ENCODE measurements at regions not wholly inside any gene's neighbourhood (a gene's known extent, or its start where the extent isn't known, plus 50 kb on each side); places are given as distances from the start of the nearest gene placed in this dataset.
"Not testable (repeated sequence)": the region's sequence is repeated elsewhere in the genome, so short reads cannot be mapped to it uniquely, and the experiment has no call there.

DNA sequence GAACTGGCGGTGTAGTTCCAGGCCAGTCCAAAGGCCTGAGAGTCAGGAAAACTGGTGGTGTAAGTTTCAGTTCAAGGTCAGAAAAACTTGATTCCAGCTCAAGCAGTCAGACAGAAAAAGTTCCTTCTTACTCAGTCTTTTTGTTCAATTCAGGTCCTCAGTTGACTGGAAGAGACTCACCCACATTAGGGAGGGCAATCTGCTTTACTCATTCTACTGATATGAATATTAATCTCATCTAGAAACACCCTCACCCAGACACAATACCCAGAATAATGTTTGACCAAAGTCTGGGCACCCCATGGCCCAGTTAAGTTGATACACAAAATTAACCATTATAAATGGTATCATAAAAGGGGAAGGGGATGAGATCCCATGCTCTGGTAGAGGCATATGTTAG lies 50.1 kb upstream of the LTA4H start:
- no peak for DNase-seq

DNA sequence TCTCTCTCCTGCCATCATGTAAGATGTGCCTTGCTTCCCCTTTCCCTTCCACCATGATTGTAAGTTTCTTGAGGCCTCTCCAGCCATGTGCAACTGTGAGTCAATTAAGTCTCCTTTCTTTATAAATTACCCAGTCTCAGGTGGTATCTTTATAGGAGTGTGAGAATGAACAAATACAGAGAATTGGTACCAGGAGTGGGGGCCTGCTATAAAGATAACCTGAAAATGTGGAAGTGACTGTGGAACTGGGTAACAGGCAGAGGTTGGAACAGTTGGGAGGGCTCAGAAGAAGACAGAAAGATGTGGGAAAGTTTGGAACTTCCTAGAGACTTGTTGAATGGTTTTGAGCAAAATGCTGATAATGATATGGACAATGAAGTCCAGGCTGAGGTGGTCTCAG lies 50.8 kb upstream of the LTA4H start:
- not testable (repeated sequence) for DNase-seq

- no peak for DNase-seq
Observed at GRCh38 chr12:96091833-96092232, 56.4 kb upstream of the LTA4H start.

- DNase-seq = no peak
Observed at GRCh38 chr12:96093543-96094196, 58.3 kb upstream of the LTA4H start.

- DNase-seq = peak; percentile 68
Observed at GRCh38 chr12:96094201-96094600, 58.8 kb upstream of the LTA4H start.

DNA sequence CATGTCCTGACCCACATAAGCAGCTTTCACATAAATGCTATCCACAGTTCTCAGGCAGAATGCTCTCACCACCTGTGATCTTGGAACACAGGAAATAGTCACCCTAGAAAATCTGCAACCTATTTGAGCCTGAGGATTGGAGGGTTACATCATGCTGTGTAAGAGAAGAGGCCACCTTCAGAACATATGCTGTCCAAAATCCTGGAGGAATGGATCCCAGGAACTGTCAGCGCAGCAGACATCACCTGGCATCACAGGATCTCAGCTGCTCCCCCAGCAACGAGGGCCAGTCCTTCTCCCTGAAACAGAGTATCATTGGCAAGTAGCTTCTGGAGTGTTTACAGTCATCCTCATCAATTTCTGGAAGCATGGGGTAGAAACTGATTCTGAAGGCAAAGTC lies 63.2 kb upstream of the LTA4H start:
- DNase-seq = no peak

DNA sequence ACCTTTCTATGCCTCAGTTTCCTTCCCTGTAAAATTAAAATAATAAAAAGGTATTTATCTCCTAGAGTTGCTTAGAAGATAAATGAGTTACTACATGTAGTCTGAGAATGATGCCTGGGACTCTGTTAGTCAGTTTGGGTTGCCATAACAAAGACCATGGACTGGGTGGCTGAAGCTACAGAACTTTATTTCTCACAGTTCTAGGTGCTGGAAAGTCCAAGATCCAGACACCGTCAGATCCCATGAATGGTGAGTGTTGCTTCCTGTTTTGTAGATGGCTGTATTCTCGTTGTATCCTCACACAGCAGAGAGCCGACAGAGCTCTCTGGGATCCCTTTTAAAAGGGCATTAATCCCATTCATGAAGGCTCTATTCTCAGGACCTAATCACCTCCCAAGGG lies 64.0 kb upstream of the LTA4H start:
- no peak for DNase-seq

DNA sequence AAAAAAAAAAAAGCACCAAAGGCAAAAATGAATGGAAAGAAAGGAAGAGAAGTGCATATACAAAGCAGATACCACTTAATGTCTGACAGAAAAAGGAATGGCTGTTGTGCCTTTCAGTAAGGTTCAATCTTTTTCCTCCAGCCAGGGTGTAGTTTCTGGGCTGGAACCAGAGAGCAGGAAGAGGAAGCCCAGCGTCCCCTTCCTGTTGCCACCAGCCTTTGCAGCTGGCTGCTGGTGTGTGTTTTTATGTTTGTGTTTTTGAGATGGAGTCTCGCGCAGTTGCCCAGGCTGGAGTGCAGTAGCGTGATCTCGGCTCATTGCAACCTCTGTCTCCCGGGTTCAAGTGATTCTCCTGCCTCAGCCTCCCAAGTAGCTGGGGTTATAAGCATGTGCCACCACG lies 64.6 kb upstream of the LTA4H start:
- DNase-seq = no peak

DNA sequence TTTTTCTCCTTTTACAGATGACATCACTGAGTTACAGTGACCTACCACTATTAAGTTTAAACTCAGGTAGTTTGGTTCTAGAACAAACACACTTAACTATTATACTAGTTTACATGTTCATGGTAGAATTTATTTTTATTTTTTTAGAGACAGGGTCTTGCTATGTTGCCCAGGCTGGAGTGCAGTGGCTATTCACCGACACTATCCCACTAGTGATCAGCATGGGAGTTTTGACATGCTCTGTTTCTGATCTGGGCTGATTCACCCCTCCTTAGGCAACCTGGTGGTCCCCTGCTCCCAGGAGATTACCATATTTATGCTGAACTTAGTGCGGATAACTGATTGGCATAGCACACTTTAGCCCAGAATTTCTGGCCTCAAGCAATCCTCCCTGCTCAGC lies 66.4 kb upstream of the LTA4H start:
- no peak for DNase-seq

DNA sequence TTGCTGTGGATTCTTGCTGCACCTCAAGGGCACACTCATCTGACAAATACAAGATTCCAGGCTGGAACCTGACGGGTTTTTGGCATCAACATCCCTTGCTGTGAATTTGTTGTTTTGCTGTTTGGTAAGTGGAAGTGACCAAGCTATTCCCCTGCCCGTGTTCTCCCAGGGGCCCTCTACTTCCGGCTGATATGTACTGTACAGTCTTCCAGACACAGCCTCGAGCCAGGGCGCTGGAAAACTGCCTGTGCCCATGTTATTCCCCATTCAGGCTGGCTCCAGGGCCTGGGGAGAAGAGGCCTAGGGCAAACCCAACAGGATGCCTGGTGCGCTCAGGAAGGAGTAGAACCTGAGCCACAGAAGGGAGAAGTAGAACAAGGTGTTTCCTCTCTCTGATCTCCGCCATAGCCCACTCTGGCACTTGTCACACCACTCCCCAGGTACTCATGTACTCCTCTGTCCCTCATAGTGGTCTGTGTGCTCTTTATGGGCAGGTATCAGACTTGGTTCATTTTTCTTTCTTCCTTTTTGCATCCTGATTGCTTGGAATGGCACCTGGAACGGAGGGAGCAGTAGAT lies 67.8 kb upstream of the LTA4H start:
- DNase-seq = no peak

DNA sequence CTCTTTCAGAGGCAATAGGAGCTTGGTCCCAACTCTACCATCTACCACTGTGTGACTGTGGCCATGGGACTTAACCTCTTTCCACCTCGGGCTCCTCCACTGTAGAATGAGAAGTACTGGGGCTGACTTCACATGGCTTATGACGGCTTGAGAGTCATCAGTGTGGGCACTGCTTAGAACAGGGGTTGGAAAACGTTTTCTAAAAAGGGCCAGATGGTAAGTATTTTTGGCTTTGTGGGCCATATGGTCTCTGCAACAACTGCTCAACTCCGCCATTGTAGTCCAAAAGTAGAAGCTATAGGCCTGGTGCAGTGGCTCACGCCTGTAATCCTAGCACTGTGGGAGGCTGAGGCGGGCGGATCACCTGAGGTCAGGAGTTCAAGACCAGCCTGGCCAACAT lies 69.2 kb upstream of the LTA4H start:
- no peak for DNase-seq

DNA sequence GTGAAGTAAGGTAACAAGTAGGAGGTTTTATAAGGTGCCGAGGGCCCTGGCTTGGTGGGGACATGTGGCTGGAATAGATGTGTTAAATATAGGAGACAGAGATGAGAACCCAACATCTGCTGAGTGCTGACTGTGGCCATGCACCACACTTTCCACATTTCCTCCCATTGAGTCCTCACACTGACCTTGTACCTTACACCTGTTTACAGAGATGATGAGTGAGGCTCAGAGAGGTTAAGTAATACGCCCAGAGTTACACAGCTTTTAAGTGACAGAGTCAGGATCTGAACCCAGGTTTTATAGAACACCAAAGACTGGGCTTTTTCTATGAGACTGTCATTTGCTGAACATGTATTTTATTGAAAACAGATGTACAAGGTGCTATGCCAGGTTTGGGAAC lies 70.8 kb upstream of the LTA4H start:
- DNase-seq = no peak

GRCh38 chr12:96107236-96107635 lies 71.8 kb upstream of the LTA4H start:
- no peak for DNase-seq

DNA sequence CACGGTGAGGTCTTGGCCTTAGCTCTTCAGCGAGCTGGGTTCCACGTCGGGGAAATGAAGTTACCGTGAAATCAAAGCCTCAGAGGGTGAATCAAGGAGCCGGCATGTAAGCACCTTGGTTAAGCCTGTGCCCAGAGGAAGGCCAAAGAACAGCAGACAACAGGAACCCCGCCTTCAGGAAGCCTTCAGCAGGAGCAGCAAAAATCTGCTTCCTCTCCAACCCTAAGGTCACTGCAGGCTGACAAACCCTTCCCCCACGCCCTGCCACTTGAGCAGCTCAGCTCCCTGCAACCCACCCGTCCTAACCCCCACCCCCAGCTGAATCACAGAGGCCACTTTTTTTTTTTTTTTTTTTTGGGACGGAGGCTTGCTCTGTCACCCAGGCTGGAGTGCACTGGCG lies 72.9 kb upstream of the LTA4H start:
- DNase-seq = no peak

DNA sequence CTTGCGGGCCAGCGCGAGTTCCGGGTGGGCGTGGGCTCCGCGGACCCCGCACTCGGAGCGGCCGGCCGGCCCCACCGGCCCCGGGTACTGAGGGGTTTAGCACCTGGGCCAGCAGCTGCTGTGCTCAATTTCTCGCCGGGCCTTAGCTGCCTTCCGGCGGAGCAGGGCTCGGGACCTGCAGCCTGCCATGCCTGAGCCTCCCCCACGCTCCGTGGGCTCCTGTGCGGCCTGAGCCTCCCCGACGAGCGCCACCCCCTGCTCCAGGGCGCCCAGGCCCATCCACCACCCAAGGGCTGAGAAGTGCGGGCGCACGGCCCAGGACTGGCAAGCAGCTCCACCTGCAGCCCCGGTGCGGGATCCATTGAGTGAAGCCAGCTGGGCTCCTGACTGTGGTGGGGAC lies 73.6 kb upstream of the LTA4H start:
- not testable (repeated sequence) for DNase-seq

DNA sequence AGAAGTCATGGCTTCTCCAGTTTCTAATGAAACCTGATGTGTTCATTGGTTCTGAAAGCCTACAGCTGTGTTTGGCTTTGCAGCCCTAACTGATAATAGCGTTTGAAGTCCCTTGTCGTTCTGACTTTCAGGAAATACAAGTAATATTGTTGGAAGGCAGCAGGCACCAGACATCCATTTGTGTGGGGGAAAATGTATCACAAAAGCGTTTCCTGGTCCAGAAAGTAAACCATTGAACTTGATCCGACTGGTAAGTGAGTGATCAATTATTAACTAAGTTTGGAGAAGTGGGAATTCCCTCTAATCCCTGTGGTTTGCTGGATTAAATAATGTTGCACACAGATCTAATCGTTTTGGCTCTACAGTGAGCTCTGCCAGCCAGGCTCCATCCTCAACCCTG lies 77.3 kb upstream of the LTA4H start:
- DNase-seq = no peak

DNA sequence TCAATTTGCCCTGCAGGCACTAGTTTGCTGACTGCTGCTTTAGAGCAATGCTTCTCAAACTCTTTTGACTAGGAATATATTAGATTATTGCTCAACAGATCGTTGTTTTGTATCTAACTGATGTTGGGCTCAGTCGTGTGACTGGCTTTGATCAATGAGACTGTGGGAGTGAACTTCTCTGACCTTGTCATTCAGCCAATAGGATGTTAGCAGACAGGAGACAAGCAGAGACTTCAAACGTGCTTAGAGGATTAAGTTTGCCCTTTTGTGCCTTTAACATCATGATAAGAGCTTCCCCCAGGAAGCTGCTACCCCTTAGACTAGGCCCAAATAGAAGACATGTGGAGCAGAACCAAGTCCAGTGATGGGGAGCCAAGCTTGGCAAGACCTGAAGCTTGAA lies 76.7 kb upstream of the ELK3 start:
- DNase-seq = no peak

DNA sequence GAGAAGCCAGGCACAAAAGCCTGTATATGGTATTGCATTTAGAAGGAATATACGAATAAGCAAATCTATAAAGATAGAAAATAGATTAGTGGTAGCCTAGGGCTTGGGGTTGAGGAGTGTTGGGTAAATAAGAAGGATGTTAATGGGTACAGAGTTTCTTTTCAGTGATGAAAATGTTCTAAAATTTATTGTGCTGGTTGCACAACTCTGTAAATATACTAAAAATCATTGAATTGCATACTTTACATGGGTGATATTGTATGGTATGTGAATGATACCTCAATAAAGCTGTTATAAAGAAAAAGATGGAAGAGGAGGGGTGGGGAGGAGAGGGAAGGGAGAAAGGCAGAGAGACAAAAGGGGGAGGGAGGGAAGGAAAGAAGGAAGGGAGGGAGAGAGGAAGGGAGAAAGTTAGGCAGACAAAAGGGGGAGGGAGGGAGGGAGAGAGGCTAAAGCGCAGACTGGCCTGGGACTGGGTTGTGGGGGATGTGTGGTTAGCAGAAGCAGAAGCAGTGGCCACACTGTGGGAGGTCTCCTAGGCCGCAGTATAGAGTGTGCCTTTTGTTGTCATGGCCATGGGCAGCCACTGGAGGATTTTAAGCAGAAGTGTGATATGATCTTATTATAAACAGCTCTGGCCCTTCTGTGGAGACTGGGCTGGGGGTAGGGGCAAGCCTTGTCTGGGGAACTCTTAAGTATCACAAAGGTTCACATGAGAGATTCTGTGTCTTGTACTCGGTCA lies 73.6 kb upstream of the ELK3 start:
- DNase-seq = no peak

- no peak for DNase-seq
Observed at GRCh38 chr12:96121271-96121711, 72.9 kb upstream of the ELK3 start.

- DNase-seq = not testable (repeated sequence)
Observed at GRCh38 chr12:96128292-96128691, 65.9 kb upstream of the ELK3 start.

GRCh38 chr12:96130396-96131059 lies 63.6 kb upstream of the ELK3 start:
- no peak for DNase-seq

DNA sequence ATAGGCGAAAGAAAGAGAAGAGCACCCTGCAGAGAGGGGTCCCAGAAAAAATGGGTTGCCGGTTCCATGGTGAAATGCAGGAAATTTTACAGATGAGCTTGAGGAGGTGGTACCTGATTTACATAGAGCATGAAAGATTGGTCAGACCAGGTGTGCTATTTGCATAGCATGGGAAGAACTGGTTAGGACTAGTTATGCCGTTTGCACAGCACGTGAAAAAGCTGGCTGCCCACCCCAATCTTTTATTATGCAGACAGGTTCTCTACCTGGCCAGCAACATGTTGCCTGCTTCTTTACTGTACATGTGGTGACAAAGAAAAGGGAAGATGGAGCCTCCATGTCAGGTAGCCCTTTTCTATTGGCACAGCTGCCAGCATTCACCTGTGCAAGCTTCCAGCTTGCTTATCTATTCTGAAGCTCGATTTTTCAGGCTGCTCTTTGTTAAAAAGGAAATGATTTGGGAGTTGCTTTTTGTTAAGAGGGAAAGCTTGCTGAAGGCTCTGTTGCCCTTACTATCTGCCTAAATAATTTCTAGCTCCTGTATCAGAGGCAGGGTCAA lies 62.9 kb upstream of the ELK3 start:
- no peak for DNase-seq

DNA sequence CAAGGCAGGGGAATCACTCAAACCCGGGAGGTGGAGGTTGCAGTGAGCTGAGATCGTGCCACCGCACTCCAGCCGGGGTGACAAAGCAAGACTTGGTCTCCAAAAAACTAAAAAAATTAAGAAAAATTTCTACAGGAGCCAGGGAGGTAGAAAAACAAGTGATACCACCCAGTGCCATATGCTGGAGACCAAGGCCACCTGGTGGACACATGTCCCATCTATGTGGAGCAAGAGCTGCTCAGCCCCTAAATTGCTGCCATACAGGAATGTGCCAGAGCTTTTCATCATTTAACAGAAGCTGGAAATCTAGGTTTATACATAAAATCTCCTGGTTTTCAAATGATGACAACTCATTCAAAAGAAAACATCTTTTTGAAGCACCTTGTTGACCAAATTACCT lies 61.4 kb upstream of the ELK3 start:
- no peak for DNase-seq

GRCh38 chr12:96134200-96134599 lies 60.0 kb upstream of the ELK3 start:
- no peak for DNase-seq
